ENCODE measurements at regions not wholly inside any gene's neighbourhood (a gene's known extent, or its start where the extent isn't known, plus 50 kb on each side); places are given as distances from the start of the nearest gene placed in this dataset.

DNA sequence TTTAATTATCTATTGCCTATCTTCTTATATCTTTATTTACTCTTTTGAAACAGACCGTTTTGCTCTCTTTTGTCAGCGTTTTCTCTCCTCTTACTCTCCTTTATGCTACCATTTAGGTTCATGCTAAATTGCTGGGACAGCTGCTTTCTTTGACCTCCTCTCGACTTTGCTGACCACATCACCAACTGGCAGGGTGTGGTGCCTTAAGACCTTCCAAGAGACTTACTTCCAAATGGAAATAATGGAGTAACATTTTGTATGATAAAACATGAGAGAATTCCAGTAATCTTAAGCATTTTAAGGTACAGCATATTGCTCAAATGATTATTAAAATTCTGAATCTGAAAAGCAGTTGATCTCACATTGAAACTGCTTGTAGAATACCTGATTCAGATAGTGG is 71.5 kb upstream of the MEF2C start:
- 0 out of 2 replicates have a peak, but pooled peaks cover 3% of the 10 kb centered on the region for H3K4me1 ChIP-seq (ENCODE audit: control insufficient read depth, insufficient read depth, low read length)
- H2BK20ac ChIP-seq (ENCODE audit: low read depth, low read length), result no peak overlapping the region
- H3K23ac ChIP-seq (ENCODE audit: low read depth, low read length), result no peak overlapping the region
- no peak overlapping the region for H2AK9ac ChIP-seq (replicated peaks; ENCODE audit: low read depth, low read length, poor library complexity)
- no peak overlapping the region for H3K56ac ChIP-seq (ENCODE audit: extremely low read depth, insufficient read depth, low read length)
- DNase-seq (no peak), ATAC-seq (ENCODE audit: low read depth) (no peak)
- no peaks in the 10 kb centered on the region for H4K20me1 ChIP-seq (ENCODE audit: insufficient read depth, low read length)
- H3K4me2 ChIP-seq (ENCODE audit: low read depth, low read length), result no peak overlapping the region
- no peak overlapping the region for H2BK15ac ChIP-seq (ENCODE audit: low read depth, low read length)
- H3K9me3 ChIP-seq (ENCODE audit: control insufficient read depth, insufficient read depth, low read length), result no peaks in the 10 kb centered on the region
- no peak overlapping the region for H2AFZ ChIP-seq (replicated peaks; ENCODE audit: low read length, poor library complexity)
- peaks cover 1% of the 10 kb centered on the region for H3K27me3 ChIP-seq (ENCODE audit: control insufficient read depth, insufficient read depth, low read length)
- ChIA-PET CTCF (no interaction called here), POLR2A (ENCODE audit: unreplicated experiment) (no interaction called here)
- H3K9ac ChIP-seq (ENCODE audit: low read depth, low read length), result no peak overlapping the region
- H2BK5ac ChIP-seq (ENCODE audit: low read depth, low read length, poor library complexity, severe bottlenecking), result no peak overlapping the region
- no peaks in the 10 kb centered on the region for H3K9me1 ChIP-seq (ENCODE audit: insufficient read depth, low read length)
- intact Hi-C loops (cut with micrococcal nuclease) (no loop called here), dilution Hi-C loops (cut with HindIII; ENCODE audit: low sequenced_read_pairs, unreplicated experiment) (no loop called here), in situ Hi-C loops (cut with MboI; ENCODE audit: low sequenced_read_pairs) (no loop called here)
- TF ChIP-seq RAD21 (IDR thresholded peaks at IDR 0.05; ENCODE audit: low read length) (no peak), POLR2A (IDR thresholded peaks at IDR 0.05; ENCODE audit: low read depth, low read length) (no peak), MAZ (IDR thresholded peaks at IDR 0.05; ENCODE audit: borderline replicate concordance, low read depth, low read length) (no peak), RFX5 (IDR thresholded peaks at IDR 0.05; ENCODE audit: low read depth, low read length) (no peak), CHD1 (IDR thresholded peaks at IDR 0.05; ENCODE audit: low read depth, low read length) (no peak), MXI1 (IDR thresholded peaks at IDR 0.05; ENCODE audit: borderline replicate concordance, low read depth, low read length) (no peak), FOS (IDR thresholded peaks at IDR 0.05; ENCODE audit: low read depth, low read length) (no peak), RCOR1 (IDR thresholded peaks at IDR 0.05; ENCODE audit: insufficient replicate concordance, low read length) (no peak), NFE2L2 (IDR thresholded peaks at IDR 0.05; ENCODE audit: low read depth, low read length) (no peak), CEBPB (IDR thresholded peaks at IDR 0.05; ENCODE audit: low read depth, low read length) (no peak), MAFK (IDR thresholded peaks at IDR 0.05; ENCODE audit: low read depth, low read length) (no peak), BHLHE40 (IDR thresholded peaks at IDR 0.05; ENCODE audit: low read depth, low read length) (no peak), SMC3 (IDR thresholded peaks at IDR 0.05; ENCODE audit: low read depth, low read length) (no peak)
- TF ChIP-seq, protein P1, sequence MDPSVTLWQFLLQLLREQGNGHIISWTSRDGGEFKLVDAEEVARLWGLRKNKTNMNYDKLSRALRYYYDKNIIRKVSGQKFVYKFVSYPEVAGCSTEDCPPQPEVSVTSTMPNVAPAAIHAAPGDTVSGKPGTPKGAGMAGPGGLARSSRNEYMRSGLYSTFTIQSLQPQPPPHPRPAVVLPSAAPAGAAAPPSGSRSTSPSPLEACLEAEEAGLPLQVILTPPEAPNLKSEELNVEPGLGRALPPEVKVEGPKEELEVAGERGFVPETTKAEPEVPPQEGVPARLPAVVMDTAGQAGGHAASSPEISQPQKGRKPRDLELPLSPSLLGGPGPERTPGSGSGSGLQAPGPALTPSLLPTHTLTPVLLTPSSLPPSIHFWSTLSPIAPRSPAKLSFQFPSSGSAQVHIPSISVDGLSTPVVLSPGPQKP (IDR thresholded peaks at IDR 0.05; ENCODE audit: borderline replicate concordance, low read depth, low read length), result no peak
- TF ChIP-seq, protein P2, sequence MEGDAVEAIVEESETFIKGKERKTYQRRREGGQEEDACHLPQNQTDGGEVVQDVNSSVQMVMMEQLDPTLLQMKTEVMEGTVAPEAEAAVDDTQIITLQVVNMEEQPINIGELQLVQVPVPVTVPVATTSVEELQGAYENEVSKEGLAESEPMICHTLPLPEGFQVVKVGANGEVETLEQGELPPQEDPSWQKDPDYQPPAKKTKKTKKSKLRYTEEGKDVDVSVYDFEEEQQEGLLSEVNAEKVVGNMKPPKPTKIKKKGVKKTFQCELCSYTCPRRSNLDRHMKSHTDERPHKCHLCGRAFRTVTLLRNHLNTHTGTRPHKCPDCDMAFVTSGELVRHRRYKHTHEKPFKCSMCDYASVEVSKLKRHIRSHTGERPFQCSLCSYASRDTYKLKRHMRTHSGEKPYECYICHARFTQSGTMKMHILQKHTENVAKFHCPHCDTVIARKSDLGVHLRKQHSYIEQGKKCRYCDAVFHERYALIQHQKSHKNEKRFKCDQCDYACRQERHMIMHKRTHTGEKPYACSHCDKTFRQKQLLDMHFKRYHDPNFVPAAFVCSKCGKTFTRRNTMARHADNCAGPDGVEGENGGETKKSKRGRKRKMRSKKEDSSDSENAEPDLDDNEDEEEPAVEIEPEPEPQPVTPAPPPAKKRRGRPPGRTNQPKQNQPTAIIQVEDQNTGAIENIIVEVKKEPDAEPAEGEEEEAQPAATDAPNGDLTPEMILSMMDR (conservative IDR thresholded peaks at IDR 0.05; ENCODE audit: low read depth, low read length), result no peak
- TF ChIP-seq, protein P3, sequence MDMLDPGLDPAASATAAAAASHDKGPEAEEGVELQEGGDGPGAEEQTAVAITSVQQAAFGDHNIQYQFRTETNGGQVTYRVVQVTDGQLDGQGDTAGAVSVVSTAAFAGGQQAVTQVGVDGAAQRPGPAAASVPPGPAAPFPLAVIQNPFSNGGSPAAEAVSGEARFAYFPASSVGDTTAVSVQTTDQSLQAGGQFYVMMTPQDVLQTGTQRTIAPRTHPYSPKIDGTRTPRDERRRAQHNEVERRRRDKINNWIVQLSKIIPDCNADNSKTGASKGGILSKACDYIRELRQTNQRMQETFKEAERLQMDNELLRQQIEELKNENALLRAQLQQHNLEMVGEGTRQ (IDR thresholded peaks at IDR 0.05; ENCODE audit: low read depth, low read length), result no peak
- no peak overlapping the region for H3K14ac ChIP-seq (replicated peaks; ENCODE audit: low read depth, low read length)
- no peak overlapping the region for H4K5ac ChIP-seq (ENCODE audit: low read depth, low read length)
- no CpG with 5 or more reads among the region's 3 CpGs for WGBS, 2 experiments (ENCODE audit: extremely low coverage in 2 of 2, insufficient read length in 1 of 2)
- no peak overlapping the region for H3K4me3 ChIP-seq (ENCODE audit: insufficient read depth, low read depth, low read length)
- H3K27ac ChIP-seq (ENCODE audit: insufficient read depth, low read length), result no peak overlapping the region
- no peak overlapping the region for H2AK5ac ChIP-seq (ENCODE audit: low read depth, low read length)
- no peaks in the 10 kb centered on the region for H3K79me1 ChIP-seq (ENCODE audit: low read depth in 1 of 2, low read length in 2 of 2)
- no peak overlapping the region for H2BK120ac ChIP-seq (ENCODE audit: low read depth, low read length)
- no peaks in the 10 kb centered on the region for H3K36me3 ChIP-seq (ENCODE audit: control insufficient read depth, insufficient read depth, low read length)
- BruUV-seq (replicated peaks), result no TSS peak
- no peak overlapping the region for H4K91ac ChIP-seq (ENCODE audit: insufficient read depth, low read depth, low read length)
- H3K18ac ChIP-seq (ENCODE audit: low read depth, low read length), result no peak overlapping the region
- no peak overlapping the region for H3K4ac ChIP-seq (ENCODE audit: low read depth, low read length)
- H4K8ac ChIP-seq (ENCODE audit: low read depth in 2 of 2, low read length in 2 of 2), result no peak overlapping the region
